ENCODE measurements at regions not wholly inside any gene's neighbourhood (a gene's known extent, or its start where the extent isn't known, plus 50 kb on each side); places are given as distances from the start of the nearest gene placed in this dataset.

DNA sequence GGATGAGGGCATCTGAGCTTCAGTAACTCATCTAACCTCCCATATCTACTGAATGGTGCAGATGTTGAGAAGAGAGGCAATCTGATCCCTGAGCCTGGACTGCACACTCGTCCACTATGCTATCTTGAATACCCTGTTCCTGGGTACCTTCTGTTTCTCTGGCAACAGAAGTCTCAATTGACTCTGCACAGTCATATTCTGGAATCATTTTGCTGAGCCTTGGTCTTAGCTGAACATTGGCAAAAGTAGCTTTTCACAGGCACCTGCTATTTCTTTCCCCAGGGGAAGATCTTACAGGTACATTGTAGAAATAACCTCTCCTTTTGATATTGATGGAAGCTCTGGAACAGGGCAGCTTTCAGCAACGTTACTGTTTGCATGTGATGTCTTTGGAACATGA is 161.5 kb upstream of the GPR101 start:
- intact Hi-C loops (cut with DNase I), result loop anchor here in 3 of 10 donors (10.0 kb wide), 1 partner anchor 240 kb away; no protein-coding TSS in a partner anchor
- H3K9me3 ChIP-seq, result no peaks in the 10 kb centered on the region
- no peaks in the 10 kb centered on the region for H3K36me3 ChIP-seq
- DNase-seq (no peak), ATAC-seq (no peak)
- TF ChIP-seq, protein P1, sequence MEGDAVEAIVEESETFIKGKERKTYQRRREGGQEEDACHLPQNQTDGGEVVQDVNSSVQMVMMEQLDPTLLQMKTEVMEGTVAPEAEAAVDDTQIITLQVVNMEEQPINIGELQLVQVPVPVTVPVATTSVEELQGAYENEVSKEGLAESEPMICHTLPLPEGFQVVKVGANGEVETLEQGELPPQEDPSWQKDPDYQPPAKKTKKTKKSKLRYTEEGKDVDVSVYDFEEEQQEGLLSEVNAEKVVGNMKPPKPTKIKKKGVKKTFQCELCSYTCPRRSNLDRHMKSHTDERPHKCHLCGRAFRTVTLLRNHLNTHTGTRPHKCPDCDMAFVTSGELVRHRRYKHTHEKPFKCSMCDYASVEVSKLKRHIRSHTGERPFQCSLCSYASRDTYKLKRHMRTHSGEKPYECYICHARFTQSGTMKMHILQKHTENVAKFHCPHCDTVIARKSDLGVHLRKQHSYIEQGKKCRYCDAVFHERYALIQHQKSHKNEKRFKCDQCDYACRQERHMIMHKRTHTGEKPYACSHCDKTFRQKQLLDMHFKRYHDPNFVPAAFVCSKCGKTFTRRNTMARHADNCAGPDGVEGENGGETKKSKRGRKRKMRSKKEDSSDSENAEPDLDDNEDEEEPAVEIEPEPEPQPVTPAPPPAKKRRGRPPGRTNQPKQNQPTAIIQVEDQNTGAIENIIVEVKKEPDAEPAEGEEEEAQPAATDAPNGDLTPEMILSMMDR (IDR thresholded peaks at IDR 0.05), result no peak
- H3K4me1 ChIP-seq, result no peaks in the 10 kb centered on the region
- WGBS, 2 donors, result 24 to 35% methylated on average over 2 of the region's 2 CpGs
- peaks cover 0 to 39% (median 0%) of the 10 kb centered on the region in 7 donors for H3K27me3 ChIP-seq
- H3K27ac ChIP-seq, result no peak overlapping the region
- H3K4me3 ChIP-seq, result no peak overlapping the region

DNA sequence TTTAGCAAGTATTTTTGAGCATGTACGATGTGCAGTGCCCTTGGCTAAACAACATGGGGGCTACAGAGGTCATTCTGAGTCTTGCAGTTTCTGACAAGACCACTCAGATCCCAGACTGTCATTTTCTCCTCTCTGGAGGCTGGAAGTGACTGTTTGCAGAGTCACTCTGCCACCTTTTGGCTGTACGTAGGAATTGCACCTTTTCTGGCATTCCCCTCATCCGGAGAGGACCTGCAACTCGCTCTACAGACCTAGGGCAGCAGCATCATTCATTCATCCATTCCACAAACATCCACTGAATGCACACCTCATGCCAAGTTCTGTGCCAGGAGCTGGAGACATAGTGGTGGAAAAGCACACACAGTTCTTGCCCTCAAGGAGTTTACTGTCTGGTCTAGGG is 160.4 kb upstream of the GPR101 start:
- H3K4me3 ChIP-seq, result no peak overlapping the region
- intact Hi-C loops (cut with DNase I), result loop anchor here in 3 of 10 donors (10.0 kb wide), 1 partner anchor 239 kb away; no protein-coding TSS in a partner anchor
- H3K4me1 ChIP-seq, result no peaks in the 10 kb centered on the region
- ATAC-seq (no peak), DNase-seq (peak in 1 of 2 donors; percentile 4)
- H3K9me3 ChIP-seq, result peaks cover 0 to 8% (median 0%) of the 10 kb centered on the region in 11 donors
- TF ChIP-seq, protein P1 (IDR thresholded peaks at IDR 0.05), result peak in 7 of 9 donors; percentile 29 to 50 (median 38)
- peaks cover 0 to 39% (median 0%) of the 10 kb centered on the region in 7 donors for H3K27me3 ChIP-seq
- no peaks in the 10 kb centered on the region for H3K36me3 ChIP-seq
- no peak overlapping the region for H3K27ac ChIP-seq
- WGBS, 2 donors, result 0 to 3% methylated on average over 3 to 4 of the region's 4 CpGs

DNA sequence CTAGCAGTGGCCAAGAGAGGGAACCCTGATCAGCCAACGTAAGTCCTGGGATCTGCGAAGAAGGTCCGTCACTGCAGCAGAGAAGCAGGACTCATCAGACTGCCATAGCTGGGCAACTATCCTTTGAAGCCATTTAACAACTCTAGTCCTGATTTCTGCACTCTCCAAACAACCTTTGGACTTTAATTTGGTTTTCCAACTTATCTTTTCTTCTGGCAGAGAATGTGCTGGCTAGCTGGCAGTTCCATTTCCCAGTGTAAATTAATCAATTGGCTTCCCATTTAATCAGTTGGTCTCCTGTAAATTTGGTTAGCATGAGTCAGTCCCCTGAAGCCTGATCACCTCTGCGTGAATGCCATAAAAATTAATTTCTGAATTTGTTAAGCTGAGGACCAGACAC is 153.7 kb upstream of the GPR101 start:
- H3K36me3 ChIP-seq, result no peaks in the 10 kb centered on the region
- peaks cover 0 to 9% (median 0%) of the 10 kb centered on the region in 11 donors for H3K9me3 ChIP-seq
- no peak overlapping the region for H3K27ac ChIP-seq
- TF ChIP-seq, protein P1 (IDR thresholded peaks at IDR 0.05), result no peak
- intact Hi-C loops (cut with DNase I), result no loop called here
- H3K4me1 ChIP-seq, result no peaks in the 10 kb centered on the region
- H3K4me3 ChIP-seq, result no peak overlapping the region
- no peak for ATAC-seq
- no peak for DNase-seq
- H3K27me3 ChIP-seq, result no peaks in the 10 kb centered on the region
- 85 to 91% methylated on average over 4 of the region's 4 CpGs for WGBS, 2 donors

DNA sequence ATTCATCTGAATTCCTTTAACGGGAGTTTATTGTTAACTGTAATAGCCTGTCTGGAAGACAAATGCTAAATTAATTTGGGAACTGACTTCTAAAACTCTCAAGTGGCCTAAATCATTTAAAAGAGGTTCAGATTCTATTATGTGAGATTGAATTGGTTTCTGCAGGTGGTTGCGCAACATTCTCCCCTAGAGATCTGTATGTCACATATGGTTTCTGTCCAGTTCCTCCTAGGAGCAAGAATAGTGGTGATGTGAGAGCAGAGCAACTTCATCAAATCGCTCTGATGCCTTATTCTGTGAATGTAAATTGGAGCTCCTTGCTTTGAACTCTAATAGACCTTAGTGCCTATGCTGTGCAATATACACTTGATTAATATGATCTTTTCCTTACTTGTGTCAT is 144.6 kb upstream of the GPR101 start:
- TF ChIP-seq, protein P1 (IDR thresholded peaks at IDR 0.05), result no peak
- Histone ChIP-seq H3K4me3 (no peak overlapping the region), H3K4me1 (no peaks in the 10 kb centered on the region), H3K27ac (no peak overlapping the region), H3K27me3 (peaks cover 0 to 7% (median 0%) of the 10 kb centered on the region in 7 donors), H3K9me3 (peaks cover 0 to 3% (median 0%) of the 10 kb centered on the region in 11 donors), H3K36me3 (no peaks in the 10 kb centered on the region)
- WGBS, 2 donors, result 42 to 43% methylated on average over 3 of the region's 3 CpGs
- intact Hi-C loops (cut with DNase I), result no loop called here
- ATAC-seq (no peak), DNase-seq (no peak)

Data from heart right ventricle (tissue), 16 donors.